ENCODE measurements at regions not wholly inside any gene's neighbourhood (a gene's known extent, or its start where the extent isn't known, plus 50 kb on each side); places are given as distances from the start of the nearest gene placed in this dataset.

- intact Hi-C loops (cut with micrococcal nuclease; ENCODE audit: unreplicated experiment) = no loop called here
- H3K9me3 ChIP-seq (ENCODE audit: control insufficient read depth, insufficient read depth, low read depth, low read length) = no peaks in the 10 kb centered on the region
- CTCF ChIA-PET = no interaction called here
- DNase-seq (ENCODE audit: low read depth, low spot score) = no peak
- H3K27me3 ChIP-seq (ENCODE audit: control insufficient read depth, insufficient read depth, low read length) = no peaks in the 10 kb centered on the region
- no TSS peak for BruUV-seq (replicated peaks)
- no peaks in the 10 kb centered on the region for H3K4me1 ChIP-seq (ENCODE audit: control insufficient read depth, insufficient read depth, low read length)
- in situ Hi-C loops (cut with HindIII; ENCODE audit: low pct_unique_long_range_greater_than_20kb, low sequenced_read_pairs) = no loop called here
- TF ChIP-seq SIN3A (IDR thresholded peaks at IDR 0.05; ENCODE audit: borderline replicate concordance, insufficient read depth, low read depth, low read length) (no peak), POLR2AphosphoS5 (IDR thresholded peaks at IDR 0.05; ENCODE audit: low read depth, low read length) (no peak), TCF7L2 (IDR thresholded peaks at IDR 0.05; ENCODE audit: low read depth, low read length) (no peak), CTCF (IDR thresholded peaks at IDR 0.05) (no peak)
- TF ChIP-seq, protein P1, sequence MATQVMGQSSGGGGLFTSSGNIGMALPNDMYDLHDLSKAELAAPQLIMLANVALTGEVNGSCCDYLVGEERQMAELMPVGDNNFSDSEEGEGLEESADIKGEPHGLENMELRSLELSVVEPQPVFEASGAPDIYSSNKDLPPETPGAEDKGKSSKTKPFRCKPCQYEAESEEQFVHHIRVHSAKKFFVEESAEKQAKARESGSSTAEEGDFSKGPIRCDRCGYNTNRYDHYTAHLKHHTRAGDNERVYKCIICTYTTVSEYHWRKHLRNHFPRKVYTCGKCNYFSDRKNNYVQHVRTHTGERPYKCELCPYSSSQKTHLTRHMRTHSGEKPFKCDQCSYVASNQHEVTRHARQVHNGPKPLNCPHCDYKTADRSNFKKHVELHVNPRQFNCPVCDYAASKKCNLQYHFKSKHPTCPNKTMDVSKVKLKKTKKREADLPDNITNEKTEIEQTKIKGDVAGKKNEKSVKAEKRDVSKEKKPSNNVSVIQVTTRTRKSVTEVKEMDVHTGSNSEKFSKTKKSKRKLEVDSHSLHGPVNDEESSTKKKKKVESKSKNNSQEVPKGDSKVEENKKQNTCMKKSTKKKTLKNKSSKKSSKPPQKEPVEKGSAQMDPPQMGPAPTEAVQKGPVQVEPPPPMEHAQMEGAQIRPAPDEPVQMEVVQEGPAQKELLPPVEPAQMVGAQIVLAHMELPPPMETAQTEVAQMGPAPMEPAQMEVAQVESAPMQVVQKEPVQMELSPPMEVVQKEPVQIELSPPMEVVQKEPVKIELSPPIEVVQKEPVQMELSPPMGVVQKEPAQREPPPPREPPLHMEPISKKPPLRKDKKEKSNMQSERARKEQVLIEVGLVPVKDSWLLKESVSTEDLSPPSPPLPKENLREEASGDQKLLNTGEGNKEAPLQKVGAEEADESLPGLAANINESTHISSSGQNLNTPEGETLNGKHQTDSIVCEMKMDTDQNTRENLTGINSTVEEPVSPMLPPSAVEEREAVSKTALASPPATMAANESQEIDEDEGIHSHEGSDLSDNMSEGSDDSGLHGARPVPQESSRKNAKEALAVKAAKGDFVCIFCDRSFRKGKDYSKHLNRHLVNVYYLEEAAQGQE (IDR thresholded peaks at IDR 0.05; ENCODE audit: insufficient read depth in 1 of 2, low read depth in 2 of 2, low read length in 1 of 2) = no peak
- POLR2A ChIA-PET = no interaction called here
- no peak overlapping the region for H3K4me3 ChIP-seq (ENCODE audit: low read depth in 2 of 2, low read length in 2 of 2)
- H3K36me3 ChIP-seq (ENCODE audit: control insufficient read depth, insufficient read depth, low read length) = no peaks in the 10 kb centered on the region
- no peak for ATAC-seq
- H3K27ac ChIP-seq (ENCODE audit: low read length) = no peak overlapping the region
Measured at GRCh38 chr11:38721586-38722315, 2123.7 kb upstream of the RAG2 start.

- H3K27ac ChIP-seq (ENCODE audit: low read length) = no peak overlapping the region
- intact Hi-C loops (cut with micrococcal nuclease; ENCODE audit: unreplicated experiment) (no loop called here), in situ Hi-C loops (cut with HindIII; ENCODE audit: low pct_unique_long_range_greater_than_20kb, low sequenced_read_pairs) (no loop called here)
- DNase-seq (ENCODE audit: low read depth, low spot score) (no peak), ATAC-seq (no peak)
- H3K27me3 ChIP-seq (ENCODE audit: control insufficient read depth, insufficient read depth, low read length) = no peaks in the 10 kb centered on the region
- POLR2A ChIA-PET = no interaction called here
- H3K36me3 ChIP-seq (ENCODE audit: control insufficient read depth, insufficient read depth, low read length) = no peaks in the 10 kb centered on the region
- CTCF ChIA-PET = no interaction called here
- TF ChIP-seq, protein P1 (IDR thresholded peaks at IDR 0.05; ENCODE audit: insufficient read depth in 1 of 2, low read depth in 2 of 2, low read length in 1 of 2) = no peak
- TF ChIP-seq TCF7L2 (IDR thresholded peaks at IDR 0.05; ENCODE audit: low read depth, low read length) (no peak), CTCF (IDR thresholded peaks at IDR 0.05) (no peak), SIN3A (IDR thresholded peaks at IDR 0.05; ENCODE audit: borderline replicate concordance, insufficient read depth, low read depth, low read length) (no peak), POLR2AphosphoS5 (IDR thresholded peaks at IDR 0.05; ENCODE audit: low read depth, low read length) (no peak)
- H3K9me3 ChIP-seq (ENCODE audit: control insufficient read depth, insufficient read depth, low read depth, low read length) = no peaks in the 10 kb centered on the region
- H3K4me1 ChIP-seq (ENCODE audit: control insufficient read depth, insufficient read depth, low read length) = no peaks in the 10 kb centered on the region
- no TSS peak for BruUV-seq (replicated peaks)
- no peak overlapping the region for H3K4me3 ChIP-seq (ENCODE audit: low read depth in 2 of 2, low read length in 2 of 2)
Measured at GRCh38 chr11:38718659-38719058, 2120.6 kb upstream of the RAG2 start.

Measured in Panc1 (cell line).